ENCODE measurements at regions not wholly inside any gene's neighbourhood (a gene's known extent, or its start where the extent isn't known, plus 50 kb on each side); places are given as distances from the start of the nearest gene placed in this dataset.

GRCh38 chr13:61013796-61014195 is 401.9 kb downstream of the PCDH20 start:
- intact Hi-C loops (cut with DNase I): no loop called here
- Histone ChIP-seq H3K36me3 (no peaks in the 10 kb centered on the region), H3K9ac (ENCODE audit: low read depth in 2 of 2, low read length in 2 of 2) (no peak overlapping the region), H3K4me3 (no peak overlapping the region), H3K27me3 (no peaks in the 10 kb centered on the region), H3K4me1 (no peaks in the 10 kb centered on the region), H3K27ac (no peak overlapping the region), H3K9me3 (no peaks in the 10 kb centered on the region)
- DNase-seq: no peak
- TF ChIP-seq CTCF (IDR thresholded peaks at IDR 0.05): no peak

GRCh38 chr13:61010358-61010757 is 405.3 kb downstream of the PCDH20 start:
- Histone ChIP-seq H3K9ac (ENCODE audit: low read depth in 2 of 2, low read length in 2 of 2) (no peak overlapping the region), H3K36me3 (no peaks in the 10 kb centered on the region), H3K9me3 (no peaks in the 10 kb centered on the region), H3K27ac (no peak overlapping the region), H3K4me1 (no peaks in the 10 kb centered on the region), H3K4me3 (no peak overlapping the region), H3K27me3 (no peaks in the 10 kb centered on the region)
- no peak for TF ChIP-seq CTCF (IDR thresholded peaks at IDR 0.05)
- no peak for DNase-seq
- intact Hi-C loops (cut with DNase I): no loop called here

- Histone ChIP-seq H3K4me3 (no peak overlapping the region), H3K27me3 (no peaks in the 10 kb centered on the region), H3K9me3 (no peaks in the 10 kb centered on the region), H3K27ac (no peak overlapping the region), H3K36me3 (no peaks in the 10 kb centered on the region), H3K9ac (ENCODE audit: low read depth in 2 of 2, low read length in 2 of 2) (no peak overlapping the region), H3K4me1 (no peaks in the 10 kb centered on the region)
- no peak for TF ChIP-seq CTCF (IDR thresholded peaks at IDR 0.05)
- DNase-seq: no peak
- intact Hi-C loops (cut with DNase I): no loop called here
Measured at GRCh38 chr13:61002686-61003085, 413.0 kb downstream of the PCDH20 start.

- no peak for TF ChIP-seq CTCF (IDR thresholded peaks at IDR 0.05)
- Histone ChIP-seq H3K36me3 (no peaks in the 10 kb centered on the region), H3K9ac (ENCODE audit: low read depth in 2 of 2, low read length in 2 of 2) (no peak overlapping the region), H3K9me3 (no peaks in the 10 kb centered on the region), H3K4me3 (no peak overlapping the region), H3K27ac (no peak overlapping the region), H3K4me1 (no peaks in the 10 kb centered on the region), H3K27me3 (no peaks in the 10 kb centered on the region)
- no peak for DNase-seq
- intact Hi-C loops (cut with DNase I): no loop called here
Measured at GRCh38 chr13:60990032-60990733, 425.5 kb downstream of the PCDH20 start.

GRCh38 chr13:60986301-60986700 is 429.3 kb downstream of the PCDH20 start:
- Histone ChIP-seq H3K9ac (ENCODE audit: low read depth in 2 of 2, low read length in 2 of 2) (no peak overlapping the region), H3K9me3 (no peaks in the 10 kb centered on the region), H3K36me3 (no peaks in the 10 kb centered on the region), H3K4me3 (no peak overlapping the region), H3K4me1 (no peaks in the 10 kb centered on the region), H3K27ac (no peak overlapping the region), H3K27me3 (no peaks in the 10 kb centered on the region)
- TF ChIP-seq CTCF (IDR thresholded peaks at IDR 0.05): no peak
- intact Hi-C loops (cut with DNase I): no loop called here
- DNase-seq: no peak

Measured in colonic mucosa (tissue), 4 donors.